ELF-1 (cell line): ENCODE measurements at regions not wholly inside any gene's neighbourhood (a gene's known extent, or its start where the extent isn't known, plus 50 kb on each side); places are given as distances from the start of the nearest gene placed in this dataset.
"Not testable (repeated sequence)": the region's sequence is repeated elsewhere in the genome, so short reads cannot be mapped to it uniquely, and the experiment has no call there.

ENCODE experiments used
- DNase-seq: peaks from one replicate; pipeline ENCODE4 v3.0.0-alpha.2; 2016; ENCODE audit warnings: low read depth, low spot score

- peak; percentile 13 for DNase-seq
These were observed 155.5 kb downstream of the MTX2 start for GRCh38 chr2:176424746-176425145.

- no peak for DNase-seq
These were observed 158.3 kb downstream of the MTX2 start for GRCh38 chr2:176427549-176427948.

GRCh38 chr2:176428944-176429469 is 159.8 kb downstream of the MTX2 start:
- DNase-seq: not testable (repeated sequence)

- no peak for DNase-seq
These were observed 163.2 kb downstream of the MTX2 start for GRCh38 chr2:176432434-176432833.

- DNase-seq: no peak
These were observed 166.5 kb downstream of the MTX2 start for GRCh38 chr2:176435729-176436128.

- no peak for DNase-seq
These were observed 174.7 kb downstream of the MTX2 start for GRCh38 chr2:176443946-176444345.

GRCh38 chr2:176445956-176446355 is 176.7 kb downstream of the MTX2 start:
- no peak for DNase-seq

- DNase-seq: no peak
These were observed 177.6 kb downstream of the MTX2 start for GRCh38 chr2:176446718-176447414.

- no peak for DNase-seq
These were observed 178.4 kb downstream of the MTX2 start for GRCh38 chr2:176447616-176448015.

GRCh38 chr2:176449852-176450251 is 180.6 kb downstream of the MTX2 start:
- peak; percentile 79 for DNase-seq

- no peak for DNase-seq
These were observed 184.5 kb downstream of the MTX2 start for GRCh38 chr2:176453784-176454183.

- DNase-seq: peak; percentile 87
These were observed 185.9 kb downstream of the MTX2 start for GRCh38 chr2:176454893-176455815.

GRCh38 chr2:176455816-176456291 is 186.6 kb downstream of the MTX2 start:
- DNase-seq: peak; percentile 72

GRCh38 chr2:176457481-176457880 is 188.2 kb downstream of the MTX2 start:
- no peak for DNase-seq

- no peak for DNase-seq
These were observed 192.0 kb downstream of the MTX2 start for GRCh38 chr2:176461098-176461808.

GRCh38 chr2:176461809-176462670 is 192.8 kb downstream of the MTX2 start:
- no peak for DNase-seq

- DNase-seq: no peak
These were observed 194.3 kb downstream of the MTX2 start for GRCh38 chr2:176463546-176463945.

- no peak for DNase-seq
These were observed 195.8 kb downstream of the MTX2 start for GRCh38 chr2:176464886-176465564.

GRCh38 chr2:176466918-176467452 is 197.7 kb downstream of the MTX2 start:
- no peak for DNase-seq

- no peak for DNase-seq
These were observed 198.4 kb downstream of the MTX2 start for GRCh38 chr2:176467595-176467994.
